ENCODE measurements at regions not wholly inside any gene's neighbourhood (a gene's known extent, or its start where the extent isn't known, plus 50 kb on each side); places are given as distances from the start of the nearest gene placed in this dataset.

GRCh38 chr9:89969156-89969675, 364.4 kb downstream of the GADD45G start:
- no peak for DNase-seq (ENCODE audit: low read depth in 2 of 2)

GRCh38 chr9:89969881-89970639, 365.2 kb downstream of the GADD45G start:
- DNase-seq (ENCODE audit: low read depth in 2 of 2), result no peak

GRCh38 chr9:89970701-89971100, 365.9 kb downstream of the GADD45G start:
- no peak for DNase-seq (ENCODE audit: low read depth in 2 of 2)

- DNase-seq (ENCODE audit: low read depth in 2 of 2), result no peak
These were observed 367.7 kb downstream of the GADD45G start for GRCh38 chr9:89972535-89972934.

- no peak for DNase-seq (ENCODE audit: low read depth in 2 of 2)
These were observed 369.8 kb downstream of the GADD45G start for GRCh38 chr9:89974582-89974981.

- DNase-seq (ENCODE audit: low read depth in 2 of 2), result no peak
These were observed 370.2 kb downstream of the GADD45G start for GRCh38 chr9:89975024-89975423.

GRCh38 chr9:89975630-89976029, 370.8 kb downstream of the GADD45G start:
- no peak for DNase-seq (ENCODE audit: low read depth in 2 of 2)

- no peak for DNase-seq (ENCODE audit: low read depth in 2 of 2)
These were observed 373.4 kb downstream of the GADD45G start for GRCh38 chr9:89978185-89978584.

GRCh38 chr9:89980600-89980999, 375.8 kb downstream of the GADD45G start:
- DNase-seq (ENCODE audit: low read depth in 2 of 2), result no peak

- no peak for DNase-seq (ENCODE audit: low read depth in 2 of 2)
These were observed 377.2 kb downstream of the GADD45G start for GRCh38 chr9:89982016-89982415.

GRCh38 chr9:89983411-89983810, 378.6 kb downstream of the GADD45G start:
- no peak for DNase-seq (ENCODE audit: low read depth in 2 of 2)

- no peak for DNase-seq (ENCODE audit: low read depth in 2 of 2)
These were observed 379.4 kb downstream of the GADD45G start for GRCh38 chr9:89984214-89984613.

GRCh38 chr9:89985068-89985467, 380.3 kb downstream of the GADD45G start:
- no peak for DNase-seq (ENCODE audit: low read depth in 2 of 2)

- peak; percentile 13 to 43 for DNase-seq (ENCODE audit: low read depth in 2 of 2)
These were observed 381.4 kb downstream of the GADD45G start for GRCh38 chr9:89986190-89986589.

GRCh38 chr9:89988458-89988857, 383.6 kb downstream of the GADD45G start:
- no peak for DNase-seq (ENCODE audit: low read depth in 2 of 2)

GRCh38 chr9:89991204-89991790, 386.5 kb downstream of the GADD45G start:
- no peak for DNase-seq (ENCODE audit: low read depth in 2 of 2)

- DNase-seq (ENCODE audit: low read depth in 2 of 2), result no peak
These were observed 387.8 kb downstream of the GADD45G start for GRCh38 chr9:89992326-89993198.

- no peak for DNase-seq (ENCODE audit: low read depth in 2 of 2)
These were observed 389.1 kb downstream of the GADD45G start for GRCh38 chr9:89993678-89994630.

GRCh38 chr9:89994988-89995613, 390.3 kb downstream of the GADD45G start:
- no peak for DNase-seq (ENCODE audit: low read depth in 2 of 2)

- no peak for DNase-seq (ENCODE audit: low read depth in 2 of 2)
These were observed 391.3 kb downstream of the GADD45G start for GRCh38 chr9:89996116-89996515.

GRCh38 chr9:89996773-89997172, 392.0 kb downstream of the GADD45G start:
- no peak for DNase-seq (ENCODE audit: low read depth in 2 of 2)
